Inferior parietal cortex (tissue), 1 donor: ENCODE measurements at regions not wholly inside any gene's neighbourhood (a gene's known extent, or its start where the extent isn't known, plus 50 kb on each side); places are given as distances from the start of the nearest gene placed in this dataset.
"Not testable (repeated sequence)": the region's sequence is repeated elsewhere in the genome, so short reads cannot be mapped to it uniquely, and the experiment has no call there.

Experiments
- DNase-seq: peaks from one replicate; pipeline ENCODE4 v3.0.0-alpha.2; 2016; ENCODE audit errors: extremely low spot score

GRCh38 chr21:28704746-28705145 lies 287.9 kb downstream of the LTN1 start:
- DNase-seq, result peak; percentile 34

DNA sequence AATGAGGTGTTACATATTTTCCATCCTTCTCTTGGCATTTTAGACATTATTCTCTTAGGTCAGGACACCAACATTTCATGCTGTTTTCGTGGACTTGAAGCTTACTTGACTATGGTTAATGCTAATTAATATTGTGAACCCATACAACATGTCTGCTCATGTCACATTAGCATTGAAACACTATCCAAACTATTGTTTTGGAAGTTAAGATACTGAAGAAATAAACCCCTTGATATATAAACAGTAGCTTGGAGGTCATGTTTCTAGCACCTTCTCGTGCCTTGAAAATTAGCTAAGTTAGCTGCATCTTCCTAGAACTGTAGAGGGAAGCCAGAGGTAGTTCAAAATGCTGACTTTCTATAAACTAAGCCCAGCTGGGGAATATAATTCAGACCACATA lies 288.8 kb downstream of the LTN1 start:
- DNase-seq, result no peak

GRCh38 chr21:28699596-28700259 lies 292.9 kb downstream of the LTN1 start:
- DNase-seq, result no peak

- no peak for DNase-seq
These were observed 293.5 kb downstream of the LTN1 start for GRCh38 chr21:28699186-28699585.

DNA sequence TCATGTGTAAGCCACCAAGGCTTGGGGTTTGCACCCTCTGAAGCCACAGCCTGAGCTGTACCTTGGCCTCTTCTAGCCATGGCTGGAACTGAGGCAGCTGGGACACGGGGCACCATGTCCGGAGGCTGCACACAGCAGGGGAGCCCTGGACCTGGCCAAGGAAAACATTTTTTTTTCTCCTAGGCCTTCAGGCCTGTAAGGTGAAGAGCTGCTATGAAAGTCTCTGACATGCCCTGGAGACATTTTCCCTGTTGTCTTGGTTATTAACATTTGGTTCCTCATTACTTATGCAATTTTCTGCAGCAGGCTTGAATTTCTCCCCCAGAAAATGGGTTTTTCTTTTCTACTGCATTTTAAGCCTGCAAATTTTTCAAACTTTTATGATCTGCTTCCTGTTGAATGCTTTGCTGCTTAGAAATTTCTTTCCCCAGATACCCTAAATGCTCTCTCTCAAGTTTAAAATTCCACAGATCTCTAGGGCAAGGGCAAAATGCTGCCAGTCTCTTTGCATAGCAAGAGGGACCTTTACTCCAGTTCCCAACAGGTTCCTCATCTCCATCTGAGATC lies 295.8 kb downstream of the LTN1 start:
- no peak for DNase-seq

GRCh38 chr21:28693476-28693875 lies 299.2 kb downstream of the LTN1 start:
- DNase-seq, result no peak

- DNase-seq, result no peak
These were observed 302.5 kb downstream of the LTN1 start for GRCh38 chr21:28690196-28690595.

DNA sequence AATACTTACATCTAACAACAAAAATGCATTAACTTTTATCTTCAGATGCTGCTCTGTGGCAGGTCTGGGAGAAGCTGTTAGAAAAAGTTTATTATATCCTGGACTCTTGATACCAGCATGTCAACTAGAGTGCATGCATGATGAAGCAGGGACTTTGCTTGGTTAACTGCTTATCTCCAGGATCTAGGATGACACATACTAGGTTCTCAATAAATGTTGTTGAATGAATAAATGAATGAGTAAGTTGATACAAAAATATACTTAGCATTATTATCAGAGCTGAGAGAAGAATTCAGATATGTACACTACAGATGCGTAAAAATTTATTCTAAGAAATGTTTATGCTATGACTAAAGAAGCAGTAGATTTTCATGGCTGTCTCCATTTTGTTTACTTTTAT lies 304.3 kb downstream of the LTN1 start:
- DNase-seq, result no peak

DNA sequence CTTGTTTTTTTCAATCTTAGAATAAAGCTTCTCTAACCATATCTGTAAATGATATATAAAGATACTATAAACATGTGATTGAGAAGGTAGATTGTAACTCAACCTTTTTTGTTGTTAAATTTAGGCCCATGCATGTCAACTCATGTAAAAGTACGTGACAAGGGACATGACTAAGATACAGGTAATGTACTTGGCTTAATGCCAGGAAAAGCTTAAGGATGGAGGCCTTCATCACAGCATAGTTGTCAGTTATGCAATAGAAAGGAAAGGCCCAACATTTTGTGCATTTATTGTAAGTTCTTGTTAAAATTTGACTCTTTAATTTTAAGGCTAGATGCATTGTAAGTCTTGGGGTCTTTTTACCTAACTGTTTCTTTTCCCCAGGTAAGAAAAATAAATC lies 305.1 kb downstream of the LTN1 start:
- DNase-seq, result no peak

GRCh38 chr21:28683982-28684752 lies 308.5 kb downstream of the LTN1 start:
- DNase-seq, result no peak

- DNase-seq, result not testable (repeated sequence)
These were observed 309.8 kb downstream of the LTN1 start for GRCh38 chr21:28682884-28683283.

GRCh38 chr21:28677096-28677495 lies 315.6 kb downstream of the LTN1 start:
- not testable (repeated sequence) for DNase-seq

DNA sequence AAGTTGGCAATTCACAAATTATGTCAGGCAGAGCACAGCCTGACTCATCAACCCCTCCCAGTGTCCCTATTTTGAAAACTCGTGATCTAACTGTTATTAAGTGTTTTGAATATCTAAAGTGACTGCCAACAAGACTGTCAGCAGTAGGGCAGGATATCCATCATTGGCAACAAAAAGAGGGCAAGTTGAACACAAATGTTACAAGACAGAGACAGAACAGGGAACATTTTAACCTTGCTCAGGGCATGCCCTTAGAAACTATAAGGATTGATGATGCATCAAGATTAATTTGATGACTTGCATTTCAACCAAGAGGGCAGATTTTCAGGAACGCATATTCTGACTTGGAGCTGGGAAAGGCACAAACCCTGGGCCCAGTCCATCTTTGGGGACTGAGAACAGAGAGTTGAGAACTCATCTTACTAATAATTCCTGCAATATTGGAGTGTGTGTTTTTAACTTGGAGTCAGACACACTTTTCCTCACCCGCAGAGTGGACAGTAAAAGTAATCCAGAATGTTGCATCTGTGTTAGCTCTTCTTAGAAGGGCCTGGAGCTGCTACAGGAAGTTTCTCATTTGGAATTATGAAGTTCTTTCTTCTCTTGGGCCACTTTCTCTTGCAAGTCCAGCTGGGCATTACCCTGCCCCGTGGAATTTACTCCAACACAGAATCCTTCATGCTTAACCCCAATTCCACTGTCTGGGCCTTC lies 317.2 kb downstream of the LTN1 start:
- no peak for DNase-seq

GRCh38 chr21:28674763-28675162 lies 317.9 kb downstream of the LTN1 start:
- no peak for DNase-seq

DNA sequence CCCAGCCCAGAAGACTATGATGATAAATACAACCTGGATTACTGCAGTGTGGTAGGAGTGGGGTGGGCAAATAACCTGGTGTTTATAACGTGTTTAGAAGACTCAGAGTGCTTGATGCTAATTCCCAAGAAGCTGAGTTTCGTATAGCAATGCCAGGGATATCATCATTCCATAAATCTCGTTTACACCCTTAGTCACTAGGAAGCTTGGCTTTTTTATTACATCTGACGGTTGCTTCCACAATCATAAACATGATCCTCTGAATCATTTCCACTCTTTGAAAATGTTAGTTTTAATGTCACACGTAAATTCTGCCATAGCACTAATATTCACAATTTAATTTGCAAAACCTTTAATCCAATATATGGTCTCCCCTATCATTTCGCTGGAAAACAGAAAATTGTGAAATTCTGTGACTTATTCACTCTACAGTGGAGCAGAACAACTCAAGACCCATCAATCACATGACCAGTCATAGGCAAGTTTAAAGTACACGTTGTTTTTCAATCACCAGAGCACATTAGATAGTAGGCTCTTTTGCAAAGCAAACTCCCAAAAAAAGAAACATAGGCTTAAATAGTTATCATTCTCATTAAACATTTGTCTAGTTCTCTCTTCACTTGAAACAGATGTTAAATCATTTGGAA lies 321.0 kb downstream of the LTN1 start:
- DNase-seq, result no peak

GRCh38 chr21:28669971-28670653 lies 322.6 kb downstream of the LTN1 start:
- no peak for DNase-seq

DNA sequence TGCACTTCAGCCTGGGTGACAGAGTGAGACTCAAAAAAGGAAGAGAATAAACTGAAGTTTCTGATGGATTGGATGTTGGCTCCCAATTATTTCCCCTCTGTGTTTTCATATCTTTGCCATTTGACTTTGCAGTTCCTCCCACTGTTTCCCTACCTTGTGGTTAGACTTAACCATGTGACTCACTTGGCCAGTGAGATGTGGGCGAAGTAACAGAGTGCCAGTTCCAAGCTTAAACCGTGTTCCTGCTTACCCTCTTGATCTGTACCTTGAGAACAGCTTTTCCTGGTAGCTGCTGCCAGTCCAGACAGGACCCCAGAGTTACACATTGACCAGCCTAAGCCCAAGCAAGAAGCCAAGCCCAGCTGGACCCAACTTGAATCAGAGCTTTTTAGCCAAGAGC lies 323.4 kb downstream of the LTN1 start:
- DNase-seq, result no peak

GRCh38 chr21:28663754-28664153 lies 328.9 kb downstream of the LTN1 start:
- no peak for DNase-seq

DNA sequence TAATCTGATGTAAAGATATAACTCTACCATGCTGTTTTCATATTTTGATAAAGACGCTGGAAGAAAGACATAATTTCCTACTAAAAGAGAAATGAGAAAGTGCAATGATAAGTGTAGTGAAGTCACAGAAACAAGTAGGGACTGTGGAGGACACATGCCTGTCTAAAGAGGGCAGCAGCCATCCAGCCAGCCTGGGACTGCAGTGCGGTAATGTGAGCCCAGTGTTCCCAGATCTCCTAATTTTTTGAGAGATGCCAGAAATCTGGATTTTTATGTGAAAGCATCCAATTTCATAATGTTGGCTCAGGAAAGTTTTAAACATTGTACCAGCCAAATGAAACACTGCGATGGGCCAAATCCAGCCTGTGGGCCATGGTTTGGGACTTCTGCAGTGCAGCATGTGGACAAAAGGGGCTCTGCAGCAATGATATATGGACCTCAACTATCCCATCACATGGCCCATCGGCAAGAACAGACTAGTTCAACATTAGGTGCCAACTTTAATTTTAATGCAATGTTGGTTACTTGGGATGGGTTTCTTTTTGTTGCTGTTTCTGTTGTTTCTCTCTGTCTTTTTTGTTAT lies 329.5 kb downstream of the LTN1 start:
- no peak for DNase-seq

GRCh38 chr21:28657566-28657965 lies 335.1 kb downstream of the LTN1 start:
- no peak for DNase-seq

DNA sequence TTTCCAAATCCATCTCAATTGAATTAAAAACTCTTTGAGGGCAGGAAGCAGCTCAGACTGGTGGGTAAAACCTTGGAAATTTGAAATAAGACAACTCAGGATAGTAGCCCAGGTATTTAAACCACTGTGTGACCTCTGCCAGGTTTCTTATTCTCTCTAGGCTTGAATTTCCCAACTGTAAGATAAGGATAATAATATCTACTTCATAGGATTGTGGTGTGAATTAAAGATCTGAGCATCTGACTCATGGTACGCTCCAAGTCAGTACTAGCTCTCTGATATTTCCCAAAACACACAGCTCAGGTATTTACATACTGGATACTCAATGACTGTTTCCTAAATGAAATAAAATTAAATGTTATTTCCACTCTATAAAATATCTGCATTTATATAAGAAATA lies 337.2 kb downstream of the LTN1 start:
- no peak for DNase-seq
